ENCODE measurements at regions not wholly inside any gene's neighbourhood (a gene's known extent, or its start where the extent isn't known, plus 50 kb on each side); places are given as distances from the start of the nearest gene placed in this dataset.

- no peaks in the 10 kb centered on the region for H3K36me3 ChIP-seq (ENCODE audit: insufficient read depth)
- no peak overlapping the region for H3K27ac ChIP-seq (ENCODE audit: low read depth)
- H3K4me3 ChIP-seq (ENCODE audit: low read depth, low read length): no peak overlapping the region
- H3K4me1 ChIP-seq (ENCODE audit: insufficient read depth): no peaks in the 10 kb centered on the region
- no peak for DNase-seq (ENCODE audit: extremely low spot score)
- WGBS: 67% methylated on average over 7 of the region's 7 CpGs
Measured at GRCh38 chr7:42698600-42699374, 213.1 kb downstream of the C7orf25 start.

- no peak overlapping the region for H3K27ac ChIP-seq (ENCODE audit: low read depth)
- no peak for DNase-seq (ENCODE audit: extremely low spot score)
- WGBS: 44% methylated on average over 6 of the region's 6 CpGs
- no peaks in the 10 kb centered on the region for H3K36me3 ChIP-seq (ENCODE audit: insufficient read depth)
- H3K4me3 ChIP-seq (ENCODE audit: low read depth, low read length): no peak overlapping the region
- no peaks in the 10 kb centered on the region for H3K4me1 ChIP-seq (ENCODE audit: insufficient read depth)
Measured at GRCh38 chr7:42694894-42695507, 216.9 kb downstream of the C7orf25 start.

- DNase-seq (ENCODE audit: extremely low spot score): no peak
- Histone ChIP-seq H3K27ac (ENCODE audit: low read depth) (no peak overlapping the region), H3K36me3 (ENCODE audit: insufficient read depth) (no peaks in the 10 kb centered on the region), H3K4me1 (ENCODE audit: insufficient read depth) (no peaks in the 10 kb centered on the region), H3K4me3 (ENCODE audit: low read depth, low read length) (no peak overlapping the region)
- 98% methylated on average over 5 of the region's 5 CpGs for WGBS
Measured at GRCh38 chr7:42693722-42694121, 218.1 kb downstream of the C7orf25 start.

- Histone ChIP-seq H3K27ac (ENCODE audit: low read depth) (no peak overlapping the region), H3K4me3 (ENCODE audit: low read depth, low read length) (no peak overlapping the region), H3K4me1 (ENCODE audit: insufficient read depth) (no peaks in the 10 kb centered on the region), H3K36me3 (ENCODE audit: insufficient read depth) (no peaks in the 10 kb centered on the region)
- DNase-seq (ENCODE audit: extremely low spot score): no peak
- WGBS: 81% methylated on average over 5 of the region's 5 CpGs
Measured at GRCh38 chr7:42692621-42693020, 219.2 kb downstream of the C7orf25 start.

GRCh38 chr7:42690794-42691639, 220.9 kb downstream of the C7orf25 start:
- no peaks in the 10 kb centered on the region for H3K36me3 ChIP-seq (ENCODE audit: insufficient read depth)

GRCh38 chr7:42689626-42690025, 222.2 kb downstream of the C7orf25 start:
- Histone ChIP-seq H3K4me3 (ENCODE audit: low read depth, low read length) (no peak overlapping the region), H3K36me3 (ENCODE audit: insufficient read depth) (no peaks in the 10 kb centered on the region), H3K4me1 (ENCODE audit: insufficient read depth) (no peaks in the 10 kb centered on the region), H3K27ac (ENCODE audit: low read depth) (no peak overlapping the region)
- DNase-seq (ENCODE audit: extremely low spot score): no peak
- WGBS: 97% methylated on average over 1 of the region's 1 CpG

More at GRCh38 chr7:42690794-42691639, 220.9 kb downstream of the C7orf25 start:
- no peaks in the 10 kb centered on the region for H3K4me1 ChIP-seq (ENCODE audit: insufficient read depth)
- no peak overlapping the region for H3K4me3 ChIP-seq (ENCODE audit: low read depth, low read length)
- no peak for DNase-seq (ENCODE audit: extremely low spot score)
- no peak overlapping the region for H3K27ac ChIP-seq (ENCODE audit: low read depth)
- 56% methylated on average over 11 of the region's 11 CpGs for WGBS

GRCh38 chr7:42688056-42688371, 223.9 kb downstream of the C7orf25 start:
- 63% methylated on average over 2 of the region's 2 CpGs for WGBS

GRCh38 chr7:42687211-42688055, 224.4 kb downstream of the C7orf25 start:
- H3K4me1 ChIP-seq (ENCODE audit: insufficient read depth): no peaks in the 10 kb centered on the region
- H3K4me3 ChIP-seq (ENCODE audit: low read depth, low read length): no peak overlapping the region
- WGBS: 63% methylated on average over 9 of the region's 9 CpGs
- no peak overlapping the region for H3K27ac ChIP-seq (ENCODE audit: low read depth)
- no peak for DNase-seq (ENCODE audit: extremely low spot score)
- H3K36me3 ChIP-seq (ENCODE audit: insufficient read depth): no peaks in the 10 kb centered on the region

More at GRCh38 chr7:42688056-42688371, 223.9 kb downstream of the C7orf25 start:
- no peak overlapping the region for H3K27ac ChIP-seq (ENCODE audit: low read depth)
- no peak for DNase-seq (ENCODE audit: extremely low spot score)
- no peaks in the 10 kb centered on the region for H3K4me1 ChIP-seq (ENCODE audit: insufficient read depth)
- H3K4me3 ChIP-seq (ENCODE audit: low read depth, low read length): no peak overlapping the region
- H3K36me3 ChIP-seq (ENCODE audit: insufficient read depth): no peaks in the 10 kb centered on the region

GRCh38 chr7:42686594-42687156, 225.2 kb downstream of the C7orf25 start:
- 70% methylated on average over 12 of the region's 12 CpGs for WGBS
- H3K36me3 ChIP-seq (ENCODE audit: insufficient read depth): no peaks in the 10 kb centered on the region
- H3K4me1 ChIP-seq (ENCODE audit: insufficient read depth): no peaks in the 10 kb centered on the region

GRCh38 chr7:42685911-42686310, 226.0 kb downstream of the C7orf25 start:
- no peak overlapping the region for H3K4me3 ChIP-seq (ENCODE audit: low read depth, low read length)
- WGBS: 82% methylated on average over 9 of the region's 9 CpGs
- H3K27ac ChIP-seq (ENCODE audit: low read depth): no peak overlapping the region
- no peaks in the 10 kb centered on the region for H3K36me3 ChIP-seq (ENCODE audit: insufficient read depth)
- DNase-seq (ENCODE audit: extremely low spot score): no peak
- H3K4me1 ChIP-seq (ENCODE audit: insufficient read depth): no peaks in the 10 kb centered on the region

More at GRCh38 chr7:42686594-42687156, 225.2 kb downstream of the C7orf25 start:
- Histone ChIP-seq H3K27ac (ENCODE audit: low read depth) (no peak overlapping the region), H3K4me3 (ENCODE audit: low read depth, low read length) (no peak overlapping the region)
- no peak for DNase-seq (ENCODE audit: extremely low spot score)

GRCh38 chr7:42677751-42678699, 233.8 kb downstream of the C7orf25 start:
- 25% methylated on average over 3 of the region's 3 CpGs for WGBS
- Histone ChIP-seq H3K36me3 (ENCODE audit: insufficient read depth) (no peaks in the 10 kb centered on the region), H3K27ac (ENCODE audit: low read depth) (no peak overlapping the region)

GRCh38 chr7:42674541-42674940, 237.3 kb downstream of the C7orf25 start:
- Histone ChIP-seq H3K36me3 (ENCODE audit: insufficient read depth) (no peaks in the 10 kb centered on the region), H3K4me3 (ENCODE audit: low read depth, low read length) (no peak overlapping the region), H3K27ac (ENCODE audit: low read depth) (no peak overlapping the region), H3K4me1 (ENCODE audit: insufficient read depth) (peaks cover 2% of the 10 kb centered on the region)
- no peak for DNase-seq (ENCODE audit: extremely low spot score)

More at GRCh38 chr7:42677751-42678699, 233.8 kb downstream of the C7orf25 start:
- no peak for DNase-seq (ENCODE audit: extremely low spot score)
- Histone ChIP-seq H3K4me3 (ENCODE audit: low read depth, low read length) (no peak overlapping the region), H3K4me1 (ENCODE audit: insufficient read depth) (peaks cover 2% of the 10 kb centered on the region)

Data from urinary bladder (tissue), 3 donors.